ENCODE measurements at regions not wholly inside any gene's neighbourhood (a gene's known extent, or its start where the extent isn't known, plus 50 kb on each side); places are given as distances from the start of the nearest gene placed in this dataset.

GRCh38 chr11:27196203-27196897, 155.7 kb downstream of the BBOX1 start:
- DNase-seq (no peak), ATAC-seq (ENCODE audit: low read depth) (no peak)
- WGBS, 2 experiments (ENCODE audit: extremely low coverage in 2 of 2, insufficient read length in 1 of 2) = no CpG with 5 or more reads among the region's 6 CpGs
- no peaks in the 10 kb centered on the region for H4K20me1 ChIP-seq (ENCODE audit: insufficient read depth, low read length)
- H3K9me3 ChIP-seq (ENCODE audit: control insufficient read depth, insufficient read depth, low read length) = no peaks in the 10 kb centered on the region
- H3K36me3 ChIP-seq (ENCODE audit: control insufficient read depth, insufficient read depth, low read length) = no peaks in the 10 kb centered on the region
- no peak overlapping the region for H4K8ac ChIP-seq (ENCODE audit: low read depth in 2 of 2, low read length in 2 of 2)
- ChIA-PET CTCF (no interaction called here), POLR2A (ENCODE audit: unreplicated experiment) (no interaction called here)
- H4K91ac ChIP-seq (ENCODE audit: insufficient read depth, low read depth, low read length) = no peak overlapping the region
- H3K9me1 ChIP-seq (ENCODE audit: insufficient read depth, low read length) = no peaks in the 10 kb centered on the region
- H3K27ac ChIP-seq (ENCODE audit: insufficient read depth, low read length) = no peak overlapping the region
- no peak overlapping the region for H2BK5ac ChIP-seq (ENCODE audit: low read depth, low read length, poor library complexity, severe bottlenecking)
- no peaks in the 10 kb centered on the region for H3K79me1 ChIP-seq (ENCODE audit: low read depth in 1 of 2, low read length in 2 of 2)
- no peak overlapping the region for H3K4ac ChIP-seq (ENCODE audit: low read depth, low read length)
- H3K4me2 ChIP-seq (ENCODE audit: low read depth, low read length) = no peak overlapping the region
- H2AK9ac ChIP-seq (replicated peaks; ENCODE audit: low read depth, low read length, poor library complexity) = no peak overlapping the region
- H3K4me1 ChIP-seq (ENCODE audit: control insufficient read depth, insufficient read depth, low read length) = peaks cover 2% of the 10 kb centered on the region; the same call in 1 of the 2 replicates
- H2BK120ac ChIP-seq (ENCODE audit: low read depth, low read length) = no peak overlapping the region
- H3K9ac ChIP-seq (ENCODE audit: low read depth, low read length) = no peak overlapping the region
- no TSS peak for BruUV-seq (replicated peaks)
- in situ Hi-C loops (cut with MboI; ENCODE audit: low sequenced_read_pairs) (no loop called here), dilution Hi-C loops (cut with HindIII; ENCODE audit: low sequenced_read_pairs, unreplicated experiment) (loop anchor here (25.0 kb wide), 1 partner anchor 291 kb away; no protein-coding TSS in a partner anchor), intact Hi-C loops (cut with micrococcal nuclease) (no loop called here)
- no peak overlapping the region for H3K18ac ChIP-seq (ENCODE audit: low read depth, low read length)
- no peak overlapping the region for H3K23ac ChIP-seq (ENCODE audit: low read depth, low read length)
- H3K14ac ChIP-seq (replicated peaks; ENCODE audit: low read depth, low read length) = no peak overlapping the region
- TF ChIP-seq CHD1 (IDR thresholded peaks at IDR 0.05; ENCODE audit: low read depth, low read length) = no peak
- no peak for TF ChIP-seq MAFK (IDR thresholded peaks at IDR 0.05; ENCODE audit: low read depth, low read length)
- TF ChIP-seq MXI1 (IDR thresholded peaks at IDR 0.05; ENCODE audit: borderline replicate concordance, low read depth, low read length) = no peak
- no peak for TF ChIP-seq BHLHE40 (IDR thresholded peaks at IDR 0.05; ENCODE audit: low read depth, low read length)
- no peak for TF ChIP-seq RCOR1 (IDR thresholded peaks at IDR 0.05; ENCODE audit: insufficient replicate concordance, low read length)
- TF ChIP-seq FOS (IDR thresholded peaks at IDR 0.05; ENCODE audit: low read depth, low read length) = no peak
- no peak overlapping the region for H3K56ac ChIP-seq (ENCODE audit: extremely low read depth, insufficient read depth, low read length)
- H2BK20ac ChIP-seq (ENCODE audit: low read depth, low read length) = no peak overlapping the region
- no peak overlapping the region for H4K5ac ChIP-seq (ENCODE audit: low read depth, low read length)
- H3K27me3 ChIP-seq (ENCODE audit: control insufficient read depth, insufficient read depth, low read length) = peaks cover 5% of the 10 kb centered on the region; the same call in 1 of the 2 replicates
- H3K4me3 ChIP-seq (ENCODE audit: insufficient read depth, low read depth, low read length) = no peak overlapping the region
- H2AK5ac ChIP-seq (ENCODE audit: low read depth, low read length) = no peak overlapping the region
- H2AFZ ChIP-seq (replicated peaks; ENCODE audit: low read length, poor library complexity) = no peak overlapping the region
- H2BK15ac ChIP-seq (ENCODE audit: low read depth, low read length) = no peak overlapping the region
